ENCODE measurements at regions not wholly inside any gene's neighbourhood (a gene's known extent, or its start where the extent isn't known, plus 50 kb on each side); places are given as distances from the start of the nearest gene placed in this dataset.

DNA sequence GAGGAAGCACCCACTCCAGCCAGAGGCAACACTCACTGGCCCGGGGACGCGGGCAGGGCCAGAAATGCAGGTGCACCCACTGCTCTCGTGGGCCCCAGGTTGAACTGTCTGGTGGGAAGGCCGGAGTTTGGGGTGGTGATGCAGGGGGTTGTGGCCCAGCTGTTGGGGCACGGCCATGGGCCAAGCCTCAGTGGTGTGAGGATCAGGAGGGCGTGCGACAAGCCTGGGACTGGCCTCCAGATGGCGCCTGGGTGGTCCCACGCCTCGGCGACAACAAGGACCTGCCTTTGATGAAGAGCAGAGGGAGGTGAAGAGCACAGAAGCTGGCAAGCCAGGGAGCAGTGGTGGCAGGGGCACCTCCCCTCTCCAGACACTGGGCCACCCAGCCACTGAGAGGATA, 240.8 kb downstream of the BRD1 start:
- TF ChIP-seq SRF (IDR thresholded peaks at IDR 0.05; ENCODE audit: low read depth) (no peak), EZH2phosphoT487 (IDR thresholded peaks at IDR 0.05; ENCODE audit: borderline replicate concordance) (no peak), ELF1 (IDR thresholded peaks at IDR 0.05; ENCODE audit: borderline replicate concordance, low read depth) (no peak), RAD21 (IDR thresholded peaks at IDR 0.05; ENCODE audit: low read depth) (no peak), YY1 (IDR thresholded peaks at IDR 0.05; ENCODE audit: extremely low read depth, insufficient replicate concordance, low read depth, low read length) (no peak)
- TF ChIP-seq, protein P1, sequence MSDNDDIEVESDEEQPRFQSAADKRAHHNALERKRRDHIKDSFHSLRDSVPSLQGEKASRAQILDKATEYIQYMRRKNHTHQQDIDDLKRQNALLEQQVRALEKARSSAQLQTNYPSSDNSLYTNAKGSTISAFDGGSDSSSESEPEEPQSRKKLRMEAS (IDR thresholded peaks at IDR 0.05): no peak
